Neural cell (in vitro differentiated cells): ENCODE measurements at regions not wholly inside any gene's neighbourhood (a gene's known extent, or its start where the extent isn't known, plus 50 kb on each side); places are given as distances from the start of the nearest gene placed in this dataset.

Experiments
- CTCF ChIP-seq: fragments of 450-650 bp; IDR thresholded peaks from 2 replicates; pipeline ENCODE4 v1.5.1; 2014; ENCODE audit warnings: antibody characterized with exemption, mild to moderate bottlenecking, moderate library complexity; ENCODE audit not compliant: poor library complexity, severe bottlenecking
- EZH2 ChIP-seq: fragments of 200-600, 300-800 bp; shearing (Covaris generic), sonication (generic); IDR thresholded peaks from 2 replicates; pipeline ENCODE4 v1.6.1; 2014; ENCODE audit warnings: antibody characterized with exemption, low read length, borderline replicate concordance, mild to moderate bottlenecking; ENCODE audit not compliant: insufficient read depth, poor library complexity, severe bottlenecking
- MXI1 ChIP-seq: fragments of 450-650 bp; conservative IDR thresholded peaks from 2 replicates; pipeline ENCODE4 v1.6.1; 2014; ENCODE audit warnings: antibody characterized with exemption, mild to moderate bottlenecking; ENCODE audit not compliant: poor library complexity, severe bottlenecking
- POLR2AphosphoS5 ChIP-seq: IDR thresholded peaks from 2 replicates; pipeline ENCODE4 v1.6.1; 2012
- RAD21 ChIP-seq: fragments of 450-650 bp; conservative IDR thresholded peaks from 2 replicates; pipeline ENCODE4 v1.6.1; 2014; ENCODE audit warnings: antibody characterized with exemption, mild to moderate bottlenecking, moderate library complexity
- REST ChIP-seq: IDR thresholded peaks from 2 replicates; pipeline ENCODE4 v1.6.1; 2012; ENCODE audit warnings: borderline replicate concordance
- SMC3 ChIP-seq: fragments of 450-650 bp; conservative IDR thresholded peaks from 2 replicates; pipeline ENCODE4 v1.6.1; 2014; ENCODE audit warnings: antibody characterized with exemption, mild to moderate bottlenecking, moderate library complexity; ENCODE audit not compliant: poor library complexity
- TAF1 ChIP-seq: IDR thresholded peaks from 2 replicates; pipeline ENCODE4 v1.6.1; 2012; ENCODE audit warnings: low read depth

GRCh38 chr3:117136003-117136402 is 426.4 kb downstream of the TUSC7 start:
- TF ChIP-seq CTCF = no peak
- no peak for TF ChIP-seq EZH2
- no peak for TF ChIP-seq REST
- peak; percentile 23 for TF ChIP-seq MXI1
- TF ChIP-seq RAD21 = no peak
- no peak for TF ChIP-seq SMC3
- no peak for TF ChIP-seq TAF1
- TF ChIP-seq POLR2AphosphoS5 = peak; percentile 34
